Heart right ventricle (tissue), 16 donors: ENCODE measurements at regions not wholly inside any gene's neighbourhood (a gene's known extent, or its start where the extent isn't known, plus 50 kb on each side); places are given as distances from the start of the nearest gene placed in this dataset.

ENCODE experiments used
- ATAC-seq, 8 donors: fragments of 200-7000 bp; cut with Tn5 transposase; one replicate each; pipeline ENCODE4 v1.9.1; 2020; ENCODE audit warnings: mild to moderate bottlenecking in 8 of 8, moderate library complexity in 8 of 8, moderate number of reproducible peaks in 1 of 8
- DNase-seq, 2 donors: peaks; one replicate each; pipeline ENCODE4 v3.0.0-alpha.2; 2020
- H3K27ac ChIP-seq, 10 donors: fragments of 200-600 bp; sonication (generic) in 2 of 10; one replicate each; pipeline versions ENCODE4 v1.5.0 to v1.8.0; 2020 to 2022; ENCODE audit warnings: mild to moderate bottlenecking in 3 of 10
- H3K27me3 ChIP-seq, 7 donors: fragments of 200-600 bp; one replicate each; pipeline ENCODE4 v1.8.0; 2021 to 2022; ENCODE audit warnings: mild to moderate bottlenecking in 2 of 7
- H3K36me3 ChIP-seq, 9 donors: fragments of 200-600 bp; sonication (generic) in 1 of 9; one replicate each; pipeline versions ENCODE4 v1.5.0 to v1.8.0; 2020 to 2022; ENCODE audit warnings: mild to moderate bottlenecking in 2 of 9
- H3K4me1 ChIP-seq, 9 donors: fragments of 200-600 bp; sonication (generic) in 1 of 9; one replicate each; pipeline versions ENCODE4 v1.5.0 to v1.8.0; 2020 to 2022; ENCODE audit warnings: mild to moderate bottlenecking in 4 of 9
- H3K4me3 ChIP-seq, 10 donors: fragments of 200-600 bp; sonication (generic) in 2 of 10; one replicate each; pipeline versions ENCODE4 v1.5.0 to v1.8.0; 2020 to 2022; ENCODE audit warnings: mild to moderate bottlenecking in 7 of 10, moderate library complexity in 2 of 10
- H3K9me3 ChIP-seq, 11 donors: fragments of 200-600 bp in 10 of 11; sonication (generic) in 2 of 11; one replicate each; pipeline versions ENCODE4 v1.5.0 to v1.8.0; 2013 to 2022; ENCODE audit warnings: mild to moderate bottlenecking in 2 of 11, control low read depth in 1 of 11, moderate library complexity in 1 of 11
- WGBS, 2 donors: extraction: QIAGEN DNeasy Blood & Tissue Kit; methylation state at CpG; one replicate each; pipeline ENCODE4 v1.1.7; 2013; ENCODE audit warnings: inconsistent platforms in 1 of 2; 5-methylcytosine and 5-hydroxymethylcytosine counted together
- intact Hi-C, 10 donors: fragments of 100-400 bp; cut with DNase I; formaldehyde crosslinking; loops; one replicate each; pipeline versions ENCODE4 v1.11.1 to v1.14.2; 2022
- TF ChIP-seq, protein P1 (sequence below), 9 donors: fragments of 200-600 bp; sonication (generic) in 2 of 9; IDR thresholded peaks; one replicate each; pipeline versions ENCODE4 v1.5.0 to v1.8.0; 2021 to 2022; ENCODE audit warnings: antibody characterized with exemption in 9 of 9, mild to moderate bottlenecking in 5 of 9, moderate library complexity in 1 of 9
- donor health status: Arrhythmogenic right ventricular cardiomyopathy.
- donor health status: ischemic (EF 13 %, LVEDD 7.1; RV severe dilation, severe dysfunction).
- donor health status: healthy with polysubstance abuse.
- donor health status: DM: no; HTN: yes; CAD: no.
- donor health status: DM: no; HTN: no; CAD: no.
- donor health status: ischemic (EF 25% LVEDD 6.9; RV normal size, moderate dysfunction).
- donor health status: ischemic (EF 25% LVEDD 5.7; RV mildly dilated, moderate dysfunction).
- donor health status: healthy.
- donor health status: DM: yes; HTN: yes; CAD: no.
- donor health status: Ischemic cardiomyopathy.
- donor health status: ischemic (EF 35%, LVEDD 5.7; RV mildly dilated, moderate dysfunction).
- donor health status: nonischemic (EF 11% LVEDD 7.7; RV severe dilation, severe dysfunction).
- donor health status: DM: yes; HTN: yes; CAD: no.
- donor health status: PGD.
- donor health status: ischemic (EF 29% LVEDD 5.4; RV normal size, mild dysfunction).
- donor health status: nonischemic (EF 23%, LVEDD 6.1; RV moderate dilation, normal function).

DNA sequence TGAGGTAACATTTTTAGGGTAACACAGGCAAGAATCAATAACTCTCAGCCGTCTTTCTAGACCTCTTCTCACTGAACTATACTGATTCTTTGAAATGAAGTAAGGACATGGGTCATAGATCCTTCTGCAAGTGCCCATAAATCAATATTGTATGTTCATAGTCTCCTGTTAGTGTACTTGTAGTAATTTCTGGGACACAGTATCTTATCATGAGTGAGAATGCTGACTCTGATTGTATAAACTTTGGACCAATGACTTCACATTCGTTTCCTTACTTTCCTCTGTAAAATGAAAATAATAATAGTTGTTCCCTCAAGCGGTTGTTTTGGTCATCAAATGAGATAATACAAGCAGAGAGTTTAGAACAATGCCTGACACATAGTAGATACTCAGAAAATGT is 777.1 kb upstream of the GOLIM4 start:
- TF ChIP-seq, protein P1, sequence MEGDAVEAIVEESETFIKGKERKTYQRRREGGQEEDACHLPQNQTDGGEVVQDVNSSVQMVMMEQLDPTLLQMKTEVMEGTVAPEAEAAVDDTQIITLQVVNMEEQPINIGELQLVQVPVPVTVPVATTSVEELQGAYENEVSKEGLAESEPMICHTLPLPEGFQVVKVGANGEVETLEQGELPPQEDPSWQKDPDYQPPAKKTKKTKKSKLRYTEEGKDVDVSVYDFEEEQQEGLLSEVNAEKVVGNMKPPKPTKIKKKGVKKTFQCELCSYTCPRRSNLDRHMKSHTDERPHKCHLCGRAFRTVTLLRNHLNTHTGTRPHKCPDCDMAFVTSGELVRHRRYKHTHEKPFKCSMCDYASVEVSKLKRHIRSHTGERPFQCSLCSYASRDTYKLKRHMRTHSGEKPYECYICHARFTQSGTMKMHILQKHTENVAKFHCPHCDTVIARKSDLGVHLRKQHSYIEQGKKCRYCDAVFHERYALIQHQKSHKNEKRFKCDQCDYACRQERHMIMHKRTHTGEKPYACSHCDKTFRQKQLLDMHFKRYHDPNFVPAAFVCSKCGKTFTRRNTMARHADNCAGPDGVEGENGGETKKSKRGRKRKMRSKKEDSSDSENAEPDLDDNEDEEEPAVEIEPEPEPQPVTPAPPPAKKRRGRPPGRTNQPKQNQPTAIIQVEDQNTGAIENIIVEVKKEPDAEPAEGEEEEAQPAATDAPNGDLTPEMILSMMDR (IDR thresholded peaks at IDR 0.05): no peak
- 79 to 86% methylated on average over 3 of the region's 3 CpGs for WGBS, 2 donors
- intact Hi-C loops: loop anchor here in 1 of 10 donors (10.0 kb wide), 1 partner anchor 792 kb away; the partner anchor contains the start of gene MECOM
- no peak overlapping the region for H3K27ac ChIP-seq
- no peaks in the 10 kb centered on the region for H3K27me3 ChIP-seq
- no peaks in the 10 kb centered on the region for H3K9me3 ChIP-seq
- no peak for DNase-seq
- H3K4me1 ChIP-seq: peaks cover 0 to 35% (median 5%) of the 10 kb centered on the region in 9 donors
- no peaks in the 10 kb centered on the region for H3K36me3 ChIP-seq
- H3K4me3 ChIP-seq: no peak overlapping the region
- ATAC-seq: no peak

DNA sequence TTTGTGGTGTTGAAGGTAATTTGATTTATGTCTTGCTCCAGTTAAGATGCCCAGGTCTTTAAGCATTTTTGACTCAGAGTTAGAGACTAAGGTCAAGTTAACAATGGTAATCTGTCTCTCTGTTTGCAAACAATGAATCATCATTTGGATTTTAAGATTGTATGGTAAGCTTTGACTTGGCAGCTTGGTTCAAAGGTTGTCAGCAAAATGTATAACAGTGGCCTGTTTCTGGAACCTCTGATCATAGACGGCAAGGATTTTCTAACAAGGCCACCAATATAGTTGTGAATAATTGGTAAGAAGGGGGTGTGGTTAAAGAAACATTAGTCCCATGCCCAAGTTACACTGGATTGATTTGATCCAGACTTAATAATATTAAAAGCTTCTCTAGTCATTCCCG is 775.2 kb upstream of the GOLIM4 start:
- DNase-seq (no peak), ATAC-seq (no peak)
- TF ChIP-seq, protein P1 (IDR thresholded peaks at IDR 0.05): no peak
- Histone ChIP-seq H3K4me3 (no peak overlapping the region), H3K4me1 (peaks cover 0 to 21% (median 0%) of the 10 kb centered on the region in 9 donors), H3K27ac (no peak overlapping the region), H3K9me3 (no peaks in the 10 kb centered on the region), H3K36me3 (no peaks in the 10 kb centered on the region), H3K27me3 (no peaks in the 10 kb centered on the region)
- intact Hi-C loops: loop anchor here in 1 of 10 donors (10.0 kb wide), 1 partner anchor 794 kb away; the partner anchor contains the start of gene MECOM
- 82 to 92% methylated on average over 2 of the region's 2 CpGs for WGBS, 2 donors

DNA sequence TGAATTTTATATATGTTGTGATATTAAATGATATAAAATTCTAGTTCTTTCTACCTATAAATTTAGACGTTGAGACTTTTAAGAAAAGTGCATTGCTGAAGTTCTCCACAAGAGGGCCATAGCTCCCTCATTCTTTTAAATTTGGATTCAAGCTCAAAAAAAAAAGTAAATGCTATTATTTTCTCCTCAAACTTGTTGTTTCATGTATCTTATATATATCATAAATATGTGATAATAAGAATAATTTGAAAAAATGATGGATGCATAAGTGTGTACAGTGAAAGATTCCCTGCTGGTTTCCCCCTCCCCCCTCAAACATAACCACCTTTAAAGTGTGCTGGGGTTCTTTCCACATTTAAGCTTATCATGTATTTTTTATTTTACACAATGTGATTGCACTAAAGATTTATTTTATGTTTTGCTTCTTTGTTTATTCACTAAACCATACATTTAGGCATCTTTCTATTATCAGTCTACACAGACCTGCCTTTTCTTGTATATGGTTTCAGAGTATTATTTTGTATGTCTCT is 769.4 kb upstream of the GOLIM4 start:
- intact Hi-C loops: loop anchor here in 7 of 10 donors (2.0 to 10.0 kb wide), 7 partner anchors 177 to 1100 kb away; partner anchors contain the start of genes MECOM (in 2 of the 7) and SEC62 (in 1 of the 7)
- no peak for ATAC-seq

DNA sequence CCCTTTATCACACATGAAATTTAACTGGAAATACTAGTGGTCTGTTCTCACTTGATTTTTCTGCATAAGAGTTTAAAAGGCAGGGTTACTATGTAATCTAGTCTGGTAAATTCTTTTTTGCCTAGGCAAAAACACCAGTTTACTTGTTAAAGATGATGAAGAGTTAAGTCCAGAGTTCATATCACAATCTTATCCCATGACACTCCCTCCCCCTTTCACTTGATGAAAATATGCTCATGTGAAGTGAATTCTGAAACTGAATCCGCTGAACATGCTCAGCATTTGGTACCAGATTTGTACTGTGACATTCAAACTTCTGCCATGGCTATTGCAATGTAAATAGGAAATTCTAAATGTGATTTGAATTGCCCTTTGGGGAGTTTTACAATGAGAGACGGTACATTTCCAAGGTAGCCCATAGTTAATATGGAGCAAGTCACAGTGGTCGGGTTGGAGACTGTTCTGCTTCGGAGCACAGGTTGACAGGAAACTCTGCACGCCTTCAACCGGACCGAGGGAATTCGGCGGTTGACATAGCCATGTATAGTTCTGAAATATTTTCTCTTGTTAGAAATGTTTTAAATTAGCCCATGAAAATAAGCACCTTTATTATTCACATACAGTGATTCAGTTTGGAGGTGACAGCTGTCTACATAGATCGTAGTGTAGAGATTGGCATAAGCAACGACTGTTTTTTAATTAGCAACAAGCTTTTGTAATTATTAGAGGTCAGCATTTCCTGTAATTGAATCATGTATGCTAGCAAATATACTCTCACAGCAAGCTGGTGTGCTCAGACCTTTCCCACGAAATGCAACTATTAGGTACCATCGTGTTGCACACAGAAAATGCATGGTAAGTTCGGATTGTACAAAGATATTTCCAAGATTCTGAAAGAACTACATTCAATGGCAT is 768.6 kb upstream of the GOLIM4 start:
- WGBS, 2 donors: 45 to 58% methylated on average over 14 of the region's 14 CpGs

More for the DNA sequence above, 769.4 kb upstream of the GOLIM4 start:
- H3K9me3 ChIP-seq: no peaks in the 10 kb centered on the region
- no peak for DNase-seq
- TF ChIP-seq, protein P1 (IDR thresholded peaks at IDR 0.05): peak; percentile 62 to 84 (median 73)
- H3K4me1 ChIP-seq: peaks cover 0 to 4% (median 0%) of the 10 kb centered on the region in 9 donors
- no peaks in the 10 kb centered on the region for H3K36me3 ChIP-seq
- H3K4me3 ChIP-seq: peak overlapping the region in 5 of 10 donors; percentile 13 to 37 (median 23)
- peak overlapping the region in 1 of 10 donors; percentile 36 for H3K27ac ChIP-seq
- WGBS, 2 donors: 1 to 3% methylated on average over 1 of the region's 1 CpG
- H3K27me3 ChIP-seq: no peaks in the 10 kb centered on the region

More for the DNA sequence above, 768.6 kb upstream of the GOLIM4 start:
- peak in 2 of 8 donors; percentile 17 to 41 for ATAC-seq
- Histone ChIP-seq H3K4me3 (peak overlapping the region in 5 of 10 donors; percentile 13 to 37 (median 23)), H3K4me1 (peaks cover 0 to 4% (median 0%) of the 10 kb centered on the region in 9 donors), H3K9me3 (no peaks in the 10 kb centered on the region), H3K36me3 (no peaks in the 10 kb centered on the region), H3K27me3 (no peaks in the 10 kb centered on the region), H3K27ac (peak overlapping the region in 1 of 10 donors; percentile 36)
- intact Hi-C loops: loop anchor here in 7 of 10 donors (2.0 to 10.0 kb wide), 7 partner anchors 178 to 1100 kb away; partner anchors contain the start of genes MECOM (in 2 of the 7) and SEC62 (in 1 of the 7)
- DNase-seq: no peak
- TF ChIP-seq, protein P1 (IDR thresholded peaks at IDR 0.05): no peak
